Stromal cell of bone marrow (primary cell): ENCODE measurements at regions not wholly inside any gene's neighbourhood (a gene's known extent, or its start where the extent isn't known, plus 50 kb on each side); places are given as distances from the start of the nearest gene placed in this dataset.

ENCODE experiments used
- DNase-seq: peaks from one replicate; pipeline ENCODE4 v3.0.0-alpha.2; 2012; ENCODE audit warnings: low read depth

DNA sequence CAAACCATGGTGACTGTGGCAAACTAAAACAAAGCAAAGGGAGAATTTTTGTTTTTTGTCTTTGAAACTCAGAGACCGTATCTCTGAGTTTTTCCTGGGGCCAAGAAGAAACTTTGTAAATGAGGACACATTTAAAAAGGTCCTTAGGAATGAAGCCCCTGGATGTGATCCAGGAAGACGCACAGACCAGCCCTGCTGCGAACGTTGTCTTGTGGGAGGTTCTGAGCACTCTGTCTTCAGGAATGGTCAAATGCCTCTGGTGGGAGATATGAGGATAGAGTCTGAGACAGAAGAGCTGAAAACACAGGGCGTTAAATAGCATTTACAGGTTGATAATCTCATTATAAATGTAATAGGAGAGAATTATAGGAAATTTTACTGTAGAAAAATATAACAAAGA, 893.5 kb upstream of the KLHL29 start:
- DNase-seq = no peak

DNA sequence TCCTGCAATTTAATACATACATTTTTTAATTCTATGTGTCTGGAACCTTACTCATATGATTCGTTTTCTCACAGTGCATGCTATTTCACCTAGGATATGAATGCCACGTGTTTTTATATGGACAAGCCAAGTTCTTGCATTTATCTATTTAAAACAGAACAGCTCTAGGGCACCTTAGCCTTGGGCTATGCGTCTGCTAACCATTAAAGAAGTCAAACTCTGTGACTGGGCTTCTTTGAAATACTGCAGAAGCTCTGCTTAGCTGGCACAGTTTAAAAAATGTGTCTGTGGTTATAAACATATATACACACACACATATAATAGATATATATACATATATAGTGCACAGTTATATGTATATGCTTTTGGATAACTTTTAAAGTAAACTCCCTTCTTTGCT, 890.8 kb upstream of the KLHL29 start:
- DNase-seq = no peak

DNA sequence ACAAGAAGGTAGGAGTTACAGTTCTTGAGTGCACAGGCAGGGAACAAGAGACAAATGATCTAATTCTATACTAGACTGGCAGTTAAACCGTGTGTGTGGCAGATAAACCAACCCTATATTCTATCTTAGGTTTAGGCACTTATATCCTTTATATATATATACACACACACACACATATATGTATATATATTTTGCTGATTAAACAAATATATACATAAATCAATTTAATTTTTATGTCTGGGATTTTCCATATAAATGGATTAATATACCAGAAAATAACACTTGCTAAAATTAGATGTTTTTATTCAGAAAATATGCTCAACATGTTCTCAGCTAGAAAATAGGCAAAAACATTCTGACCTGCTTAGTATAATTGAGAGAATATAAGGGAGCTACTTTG, 887.9 kb upstream of the KLHL29 start:
- DNase-seq = no peak

DNA sequence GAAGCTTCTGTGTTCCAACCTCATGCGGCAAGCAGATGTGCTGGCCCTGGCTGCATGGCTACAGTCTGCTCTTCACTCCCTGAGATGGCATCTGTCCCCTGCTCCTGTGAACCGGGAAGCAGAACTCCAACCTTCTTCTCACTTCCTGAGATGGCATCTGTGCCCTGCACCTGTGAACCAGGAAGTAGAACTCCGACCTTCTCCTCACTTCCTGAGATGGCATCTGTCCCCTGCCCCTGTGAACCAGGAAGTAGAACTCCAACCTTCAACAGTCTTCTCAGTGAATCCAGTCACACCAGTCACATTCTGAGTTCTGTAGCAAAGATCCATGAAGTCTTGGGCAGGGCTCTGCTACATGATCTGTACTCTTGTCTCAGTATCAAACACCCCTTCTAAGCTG, 887.2 kb upstream of the KLHL29 start:
- DNase-seq = no peak

DNA sequence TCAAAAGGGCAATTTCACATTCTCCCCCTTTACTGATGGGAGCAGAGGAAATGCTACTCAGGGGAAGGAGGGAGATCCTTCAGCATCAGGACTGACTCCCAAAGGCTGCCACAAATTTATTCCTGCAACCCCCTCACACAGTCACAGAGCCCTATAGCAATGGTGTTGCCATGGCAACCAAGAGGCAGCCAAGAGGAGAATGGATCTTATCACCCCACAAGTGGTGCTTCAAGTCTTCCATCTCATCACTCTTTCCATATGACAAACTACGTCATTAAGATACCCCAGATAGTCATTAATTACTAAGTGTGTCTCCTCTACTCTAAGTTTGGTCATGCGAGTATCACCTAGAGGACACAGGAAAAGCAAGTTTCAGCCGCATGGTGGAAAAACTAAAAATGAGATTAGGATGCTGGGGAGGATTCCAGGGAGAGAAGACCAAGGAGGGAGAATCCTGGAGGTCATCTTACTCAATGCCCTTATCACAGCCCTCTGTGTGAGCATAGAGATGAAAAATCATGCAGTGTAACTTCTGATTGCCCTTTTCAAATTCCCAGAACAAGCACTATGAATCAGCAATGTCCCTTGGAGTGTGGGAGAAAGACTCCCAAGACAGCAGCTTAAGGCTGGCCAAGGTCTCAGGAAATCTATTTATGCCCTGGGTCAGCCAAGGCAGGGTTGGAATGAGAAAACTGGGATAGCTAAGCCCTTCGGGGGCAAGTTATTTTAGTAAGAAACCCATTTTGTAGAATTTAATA, 885.7 kb upstream of the KLHL29 start:
- DNase-seq = no peak

DNA sequence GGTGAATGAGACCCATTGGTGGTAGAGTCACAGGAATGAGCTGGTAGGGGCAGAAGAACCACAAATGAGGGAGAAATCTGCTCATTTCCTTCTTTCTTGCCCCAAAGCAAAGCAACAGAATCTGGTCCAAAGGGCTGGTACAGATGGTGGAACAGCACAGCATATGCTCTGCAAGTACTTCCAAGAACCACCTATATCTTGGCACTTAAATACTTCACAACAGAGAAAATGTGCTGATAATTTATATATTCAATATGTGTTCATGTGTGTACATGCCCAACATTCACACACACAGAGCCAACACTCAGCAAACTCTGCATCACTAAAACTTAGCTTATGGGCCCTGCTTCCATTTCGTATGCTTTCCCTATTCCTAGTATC, 884.4 kb upstream of the KLHL29 start:
- no peak for DNase-seq

DNA sequence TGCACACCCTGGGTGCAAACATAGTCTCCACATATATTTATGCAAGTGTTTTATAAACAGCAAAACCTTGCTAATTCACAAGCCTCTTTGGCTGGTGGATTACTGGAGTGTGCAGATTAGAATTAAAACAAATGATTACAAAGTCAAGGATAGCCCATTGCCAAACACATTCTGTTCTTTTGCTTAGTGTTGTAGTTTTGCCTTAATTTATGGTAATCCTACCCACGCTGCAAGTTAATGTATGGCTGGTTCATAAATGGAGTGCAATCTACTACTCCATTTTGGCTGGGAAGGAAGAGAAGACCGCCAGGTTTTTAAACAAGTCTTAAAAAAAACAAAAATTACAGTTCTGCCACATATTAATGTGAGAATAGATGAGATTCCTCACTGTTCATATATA, 883.1 kb upstream of the KLHL29 start:
- DNase-seq = no peak

DNA sequence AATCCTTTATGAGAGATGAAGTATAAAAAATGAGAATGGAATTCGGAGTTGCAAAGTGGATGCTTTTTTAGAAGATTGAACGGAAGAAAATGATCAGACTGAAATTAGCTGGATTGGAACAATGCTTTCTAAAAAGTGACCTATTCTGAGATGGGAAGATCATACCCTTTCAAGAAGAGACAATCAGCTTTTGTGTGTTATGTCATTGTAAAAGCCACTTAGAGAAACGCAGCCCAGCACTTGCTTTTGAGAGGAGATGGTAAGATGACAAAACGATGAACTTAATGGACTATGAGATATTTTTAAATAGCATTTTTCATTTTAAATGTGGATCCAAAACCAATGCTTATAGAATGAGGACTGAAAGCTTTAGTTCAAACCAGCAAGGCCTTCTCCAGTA, 871.4 kb upstream of the KLHL29 start:
- no peak for DNase-seq

DNA sequence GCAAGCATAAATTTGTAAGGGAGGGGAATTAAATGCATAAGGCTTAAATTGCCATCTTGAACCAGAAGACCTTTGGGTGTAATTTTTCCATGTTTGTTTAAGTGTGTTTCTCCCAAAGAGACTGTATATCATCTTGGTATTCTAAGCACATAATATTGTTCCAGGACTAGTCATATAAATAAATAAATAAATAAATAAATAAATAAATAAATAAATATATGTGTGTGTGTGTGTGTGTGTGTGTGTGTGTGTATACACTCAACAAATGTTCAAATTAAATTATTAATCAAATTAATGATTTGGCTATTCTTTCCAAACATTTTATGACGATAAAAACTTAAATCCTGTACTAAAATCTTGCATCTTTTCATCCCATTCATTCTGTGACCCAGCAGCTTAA, 867.8 kb upstream of the KLHL29 start:
- no peak for DNase-seq

DNA sequence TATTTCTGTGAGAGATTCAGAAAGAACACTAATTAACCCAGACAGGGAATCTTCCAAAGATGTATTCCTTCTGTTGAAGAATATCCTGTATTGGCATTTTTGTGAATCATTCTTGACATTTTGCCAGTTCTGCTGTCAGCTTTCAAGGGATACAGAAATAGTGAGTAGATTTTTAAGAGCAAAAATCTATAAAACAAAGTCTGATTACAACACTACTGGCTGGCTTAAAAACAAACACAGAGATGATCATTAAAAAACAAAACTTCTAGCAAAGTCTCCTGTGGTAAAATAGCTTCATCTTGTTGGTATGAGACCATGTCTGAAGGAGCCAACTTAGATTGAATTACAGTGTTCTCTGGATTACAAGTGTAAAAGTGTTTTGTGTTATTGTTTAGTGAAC, 866.3 kb upstream of the KLHL29 start:
- no peak for DNase-seq

DNA sequence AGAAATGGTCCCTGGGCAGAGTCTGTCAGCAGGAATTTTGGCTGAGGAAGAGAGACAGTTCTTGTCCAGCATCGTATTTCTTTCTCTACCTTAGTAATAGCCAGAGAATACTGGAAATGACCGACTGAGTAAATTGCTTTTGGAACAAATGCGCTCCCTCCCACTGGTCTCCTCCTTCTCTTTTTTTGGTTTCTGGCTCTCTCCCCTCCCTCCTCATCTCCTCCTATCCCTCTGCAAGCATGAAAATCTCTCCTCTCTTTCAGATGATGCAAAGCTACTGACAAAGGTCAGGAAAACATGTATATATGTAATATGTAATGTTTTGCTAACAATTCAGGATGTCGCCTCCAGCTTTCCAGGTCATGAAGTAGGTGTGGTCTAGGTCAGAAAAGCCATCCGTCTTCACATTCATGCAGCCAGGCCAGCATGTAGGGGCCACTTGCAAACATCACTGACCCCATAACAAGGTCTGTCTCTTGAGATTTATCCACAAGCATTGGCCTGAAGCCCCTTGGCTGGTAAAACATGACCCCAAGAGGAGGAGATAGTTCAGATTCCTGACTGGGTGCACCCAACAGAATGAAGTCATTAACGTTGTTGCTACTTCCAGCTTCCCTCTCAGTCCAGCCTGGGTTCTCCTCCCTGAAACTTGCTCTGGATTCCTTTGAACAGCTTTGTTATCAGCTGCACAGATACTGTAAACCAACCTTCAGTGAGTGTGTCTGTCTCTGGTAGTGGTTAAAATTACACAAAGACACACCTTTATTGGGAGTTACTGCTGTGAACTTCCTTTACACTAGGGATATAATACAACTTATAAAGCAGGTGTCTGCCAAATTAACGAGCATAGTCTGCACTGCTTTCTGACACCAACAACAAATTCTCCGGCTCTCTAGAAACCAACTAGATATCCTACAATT, 864.4 kb upstream of the KLHL29 start:
- DNase-seq = no peak

DNA sequence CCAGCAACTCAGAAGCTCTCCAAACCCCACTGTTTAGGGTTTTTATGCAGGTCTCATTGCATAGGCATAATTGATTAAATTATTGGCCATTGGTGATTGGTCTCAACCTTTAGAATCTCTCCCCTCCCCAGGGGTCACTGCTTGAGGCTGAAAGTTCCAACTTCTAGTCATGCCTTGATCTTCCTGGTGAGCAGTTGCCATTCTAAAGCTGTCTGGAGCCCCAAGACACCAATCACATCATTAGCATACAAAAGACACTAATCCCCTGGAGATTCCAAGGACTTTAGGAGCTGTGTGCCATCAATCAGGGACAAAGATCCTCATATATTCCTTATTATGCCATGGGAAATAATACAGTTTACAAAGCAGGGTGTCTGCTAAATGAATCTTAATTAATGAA, 863.4 kb upstream of the KLHL29 start:
- no peak for DNase-seq

DNA sequence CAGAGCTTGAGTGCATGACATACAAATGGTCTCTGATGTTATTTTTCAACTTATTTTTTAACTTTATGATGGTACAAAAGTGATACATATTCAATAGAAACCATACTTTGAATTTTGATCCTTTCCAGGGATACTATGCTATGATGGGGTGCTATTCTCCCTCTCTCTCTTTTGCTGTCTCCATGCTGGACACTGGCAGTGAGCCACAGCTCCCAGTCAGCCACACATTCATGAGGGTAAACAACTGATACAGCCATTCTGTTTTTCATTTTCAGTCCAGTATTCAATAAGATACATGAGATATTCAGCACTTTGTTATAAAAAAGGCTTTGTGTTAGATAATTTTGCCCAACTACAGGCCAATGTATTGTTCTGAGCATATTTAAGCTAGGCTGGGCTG, 859.3 kb upstream of the KLHL29 start:
- no peak for DNase-seq

DNA sequence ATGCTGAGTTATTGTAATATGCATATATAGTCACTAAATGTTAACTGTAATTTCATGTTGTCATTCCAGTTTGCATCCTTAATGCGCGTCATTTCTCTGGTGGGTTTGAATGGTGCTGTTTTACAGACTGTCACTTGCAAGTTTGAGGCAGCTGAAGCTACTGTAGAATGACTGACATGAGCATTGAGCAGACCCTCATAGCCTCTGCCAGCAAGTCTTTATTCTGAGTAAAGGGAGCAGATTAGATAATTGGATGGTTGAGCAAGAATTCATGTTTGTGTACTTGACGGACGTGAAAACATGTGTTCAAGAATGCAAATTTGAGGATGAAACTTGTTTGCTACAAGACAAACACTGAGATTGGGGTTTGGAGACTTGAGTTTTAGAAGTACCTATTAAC, 854.8 kb upstream of the KLHL29 start:
- DNase-seq = no peak

DNA sequence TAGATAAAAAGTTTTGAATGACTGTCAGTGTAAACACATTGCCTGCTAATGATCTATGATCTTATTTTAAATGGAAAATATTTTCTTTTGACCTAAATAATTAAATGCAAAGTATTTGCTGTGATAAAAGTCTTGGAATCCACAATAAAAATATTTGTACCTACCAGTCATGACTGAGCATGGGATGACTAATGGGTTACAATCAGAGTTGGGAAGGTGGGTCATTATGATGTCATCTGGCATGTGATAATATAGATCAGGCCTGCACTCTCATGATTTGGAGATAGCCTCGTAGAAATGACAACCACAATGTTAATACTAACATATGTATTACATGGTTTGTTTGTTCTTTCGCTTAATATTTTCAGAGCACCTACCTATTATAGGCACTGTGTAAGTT, 848.8 kb upstream of the KLHL29 start:
- DNase-seq = no peak

DNA sequence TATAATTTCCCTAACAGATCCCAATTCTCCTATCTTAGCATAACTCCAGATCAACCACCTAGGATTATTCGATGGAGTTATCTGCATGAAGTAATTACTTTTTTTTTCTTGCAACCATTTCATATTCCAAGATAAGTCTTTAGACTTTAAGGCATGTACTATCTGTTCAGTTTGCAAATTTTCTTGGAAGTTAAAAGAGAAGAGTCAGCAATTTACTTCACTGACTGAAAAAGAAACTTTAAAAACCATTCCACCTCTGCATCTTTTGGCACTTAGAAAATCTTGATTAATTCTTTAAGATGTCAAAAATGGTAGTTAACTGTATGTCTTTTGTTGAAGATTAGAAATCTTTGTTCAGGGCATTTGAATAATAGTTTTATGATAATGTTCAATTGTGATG, 830.5 kb upstream of the KLHL29 start:
- DNase-seq = no peak

DNA sequence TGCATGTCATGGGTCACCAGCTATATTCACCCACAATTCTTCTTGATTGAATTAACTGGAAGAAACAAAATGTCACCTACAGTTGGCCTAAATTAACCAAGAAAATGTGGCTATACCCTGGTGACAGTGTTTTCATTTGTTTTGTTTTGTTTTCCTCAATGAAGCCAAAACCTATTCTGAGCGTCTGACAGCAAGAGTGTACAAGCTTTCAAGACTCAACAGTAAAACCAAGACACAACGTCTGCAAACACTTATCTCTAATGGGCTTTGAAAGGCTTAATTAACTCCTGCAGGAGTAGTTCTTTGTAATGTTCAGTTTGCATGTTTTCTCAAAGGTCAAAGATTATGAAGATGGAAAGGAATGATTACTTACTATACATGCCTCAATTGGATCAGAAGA, 827.6 kb upstream of the KLHL29 start:
- no peak for DNase-seq

DNA sequence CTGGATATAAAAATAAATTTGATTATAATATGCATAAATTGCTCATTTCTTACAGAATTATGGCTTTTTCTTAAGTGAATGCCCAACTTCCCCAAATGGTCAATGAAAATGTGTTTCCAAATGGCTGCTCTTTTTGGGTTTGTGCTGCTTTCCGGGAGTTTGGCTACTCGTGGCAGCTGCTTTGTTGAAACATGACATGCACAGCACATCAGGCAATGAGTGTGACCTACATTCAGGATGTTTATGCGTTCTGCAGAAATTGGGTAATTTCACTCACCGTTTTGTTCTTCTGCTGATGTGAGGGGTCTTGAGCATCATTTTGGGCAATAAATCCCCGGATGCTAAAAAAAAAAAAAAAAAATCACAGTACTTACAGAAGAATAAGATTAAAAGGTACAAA, 825.0 kb upstream of the KLHL29 start:
- DNase-seq = no peak

DNA sequence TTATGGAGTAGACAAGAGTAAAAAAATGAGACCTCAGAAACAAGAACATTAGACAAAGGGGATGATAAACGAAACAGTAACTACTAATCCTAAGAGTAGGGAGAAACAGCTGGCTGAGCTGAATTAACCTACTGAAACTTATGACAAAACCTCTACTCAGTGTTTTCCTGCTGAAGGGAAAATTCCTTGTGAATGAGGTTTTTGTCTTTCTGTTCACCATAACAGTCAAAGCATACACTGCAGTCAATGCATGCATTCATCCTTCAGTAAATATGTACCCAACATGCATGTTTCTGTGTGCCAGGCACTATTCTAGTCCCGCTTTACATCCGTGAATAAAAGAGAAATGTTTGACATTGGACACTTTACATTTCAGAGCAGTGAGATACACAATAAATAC, 805.6 kb upstream of the KLHL29 start:
- no peak for DNase-seq

DNA sequence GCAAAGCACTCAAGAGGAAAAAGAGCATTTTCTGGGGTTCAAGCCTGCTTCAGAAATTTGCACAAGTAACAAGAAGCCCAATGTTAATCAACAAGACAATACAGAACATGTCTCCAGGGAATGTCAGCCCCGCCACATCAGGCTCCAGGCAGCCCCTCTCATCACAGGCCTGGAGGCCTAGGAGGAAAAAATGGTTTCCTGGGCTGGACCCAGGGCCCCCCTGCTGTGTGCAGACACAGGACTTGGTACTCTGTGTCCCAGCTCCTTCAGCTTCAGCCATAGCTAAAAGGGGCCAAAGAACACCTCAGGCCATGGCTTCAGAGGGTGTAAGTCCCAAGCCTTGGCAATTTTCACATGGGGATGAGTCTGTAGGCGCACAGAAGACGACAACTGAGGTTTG, 802.9 kb upstream of the KLHL29 start:
- DNase-seq = no peak

DNA sequence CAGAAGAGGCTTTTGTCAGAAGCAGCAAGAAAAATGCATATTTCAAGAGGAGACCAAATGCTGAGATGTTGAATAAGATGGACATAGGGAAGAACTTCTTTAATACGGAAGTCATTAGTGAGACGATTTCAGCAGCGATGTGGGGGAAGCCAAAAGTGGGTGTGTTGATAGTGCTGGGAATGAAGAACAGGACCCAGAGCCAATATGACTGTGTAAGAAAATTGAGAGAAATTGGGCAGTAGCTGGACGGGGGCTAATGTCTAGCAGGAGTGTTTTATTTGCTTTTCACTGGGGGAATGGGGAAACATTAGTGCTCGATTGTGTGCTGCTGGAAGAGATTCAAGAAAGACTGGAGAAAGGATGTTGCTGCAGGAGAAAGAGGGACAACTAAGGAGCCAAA, 788.7 kb upstream of the KLHL29 start:
- DNase-seq = no peak

DNA sequence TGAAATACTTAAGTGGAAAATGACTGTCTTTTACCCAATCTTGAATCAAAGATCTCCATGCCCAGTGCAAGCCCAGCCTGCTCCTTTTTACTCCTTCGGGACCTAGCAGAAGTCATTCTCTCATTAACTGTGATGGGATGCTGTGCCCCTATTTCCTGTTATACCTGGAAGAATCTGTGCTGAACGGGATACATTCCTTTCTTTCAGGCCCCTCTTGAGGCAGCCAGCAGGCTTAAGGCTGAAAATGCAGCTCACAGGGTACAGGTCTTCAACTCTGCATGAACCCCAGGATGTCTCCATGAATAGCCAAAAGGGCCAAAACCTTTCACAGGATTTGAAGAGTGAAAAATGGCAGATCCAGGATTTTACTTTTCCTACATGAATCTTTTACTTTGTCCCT, 784.8 kb upstream of the KLHL29 start:
- DNase-seq = no peak

DNA sequence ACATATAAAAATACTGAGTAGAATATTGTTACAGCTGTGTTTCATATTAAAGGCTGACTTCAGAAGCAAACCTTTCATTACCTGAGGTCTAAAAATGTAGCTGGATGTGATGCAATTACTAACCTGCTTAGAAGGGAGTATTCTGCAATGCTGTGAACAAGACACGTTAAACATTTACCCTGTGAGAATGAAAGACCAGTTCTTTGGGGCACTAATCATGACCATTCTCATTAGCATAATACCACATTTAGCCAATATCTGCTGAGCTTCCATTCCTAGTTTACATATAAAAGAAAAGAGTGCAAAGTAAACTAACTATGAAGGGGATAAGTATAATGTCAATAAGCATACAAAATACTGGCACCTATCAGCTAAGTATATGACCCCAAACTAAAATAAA, 784.0 kb upstream of the KLHL29 start:
- no peak for DNase-seq

DNA sequence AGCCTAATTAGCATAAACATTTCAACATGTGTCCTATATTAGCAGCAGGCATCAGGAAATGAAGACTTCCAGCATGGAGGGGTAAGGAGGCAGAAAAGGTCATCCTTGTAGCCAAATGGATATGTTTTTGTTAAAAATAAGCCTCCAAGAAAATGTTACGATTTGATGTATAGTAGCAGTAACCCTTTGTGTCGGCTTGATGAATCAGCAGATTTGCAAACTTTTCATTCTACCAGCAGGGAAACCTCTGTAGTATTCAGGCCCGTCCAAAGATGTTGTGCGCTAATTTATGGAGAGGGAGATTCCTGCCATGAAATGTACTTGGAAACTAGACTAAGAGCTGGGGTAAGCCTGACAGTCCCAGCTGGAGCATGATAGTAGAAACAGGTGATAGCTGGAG, 780.8 kb upstream of the KLHL29 start:
- no peak for DNase-seq
